ENCODE measurements at regions not wholly inside any gene's neighbourhood (a gene's known extent, or its start where the extent isn't known, plus 50 kb on each side); places are given as distances from the start of the nearest gene placed in this dataset.

DNA sequence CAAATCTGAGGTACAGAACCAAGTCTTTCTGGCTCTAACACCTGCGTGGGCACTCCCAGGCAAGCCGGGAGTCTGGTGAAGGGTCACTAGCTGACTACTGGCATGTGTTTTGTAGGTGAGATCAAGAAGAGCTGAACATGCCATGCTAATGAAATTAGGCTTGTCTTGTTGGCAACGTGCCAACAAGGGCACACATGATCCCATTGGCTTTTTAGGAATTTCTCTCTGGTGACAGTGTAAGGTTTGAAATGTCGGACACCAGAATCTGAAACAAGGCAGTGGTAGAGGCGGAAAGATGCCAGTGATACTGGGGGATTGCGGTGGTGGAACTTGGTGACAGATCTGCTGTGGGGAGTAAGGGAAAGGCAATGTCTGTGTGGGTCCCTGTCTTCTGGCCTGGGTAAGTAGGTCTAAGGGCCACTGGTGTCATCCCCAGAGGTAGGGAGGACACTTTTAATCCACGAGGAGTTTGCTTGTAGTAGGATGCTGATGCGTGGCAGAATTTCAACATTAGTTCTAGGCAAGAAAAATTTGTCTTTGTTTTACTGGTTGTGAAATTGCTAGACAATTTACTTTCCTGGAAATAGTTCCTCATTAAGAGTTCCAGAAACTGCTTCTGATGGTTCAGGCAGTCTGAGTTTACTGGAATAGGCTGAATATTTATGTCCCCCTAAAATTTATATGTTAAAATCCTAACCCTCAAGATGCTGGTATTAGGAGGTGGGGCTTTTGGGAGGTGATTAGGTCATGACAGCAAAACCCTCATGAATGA is 52.6 kb upstream of the ACMSD start:
- peaks cover 4% of the 10 kb centered on the region for H3K27me3 Mint-ChIP-seq (ENCODE audit: low read depth)
- peaks cover 0 to 4% of the 10 kb centered on the region in 2 experiments; a peak in 1 of 4 replicates for H3K4me1 Mint-ChIP-seq
- Histone ChIP-seq H3K23me2 (ENCODE audit: insufficient read length, low read depth, low read length, poor library complexity, severe bottlenecking) (no peaks in the 10 kb centered on the region), H2BK120ac (ENCODE audit: low read depth, low read length, poor library complexity, severe bottlenecking) (no peak overlapping the region), H3K23ac (ENCODE audit: insufficient read length, low read depth, low read length) (no peak overlapping the region), H3K9ac (ENCODE audit: extremely low read depth, insufficient read length, low read length) (no peak overlapping the region), H2BK5ac (ENCODE audit: insufficient read length, low read length) (no peak overlapping the region), H3K4ac (ENCODE audit: low read depth, low read length) (no peak overlapping the region), H2BK15ac (ENCODE audit: low read depth, low read length) (no peak overlapping the region), H3K14ac (ENCODE audit: insufficient read depth, low read length) (no peak overlapping the region), H4K5ac (ENCODE audit: insufficient read length, low read depth, low read length) (no peak overlapping the region), H3K4me2 (ENCODE audit: insufficient read depth, insufficient read length, low read length) (no peak overlapping the region), H4K91ac (ENCODE audit: insufficient read length, low read depth, low read length) (no peak overlapping the region), H4K8ac (replicated peaks; ENCODE audit: insufficient read length, low read depth, low read length) (no peak overlapping the region), H3K79me2 (ENCODE audit: insufficient read depth, low read length) (no peaks in the 10 kb centered on the region), H3K4me1 (ENCODE audit: insufficient read depth, low read length) (no peaks in the 10 kb centered on the region), H3K56ac (ENCODE audit: insufficient read length, low read depth, low read length) (no peak overlapping the region), H3K79me1 (ENCODE audit: insufficient read depth, low read depth, low read length, poor library complexity, severe bottlenecking) (no peaks in the 10 kb centered on the region), H3K9me3 (ENCODE audit: control insufficient read depth, low read depth, low read length) (no peaks in the 10 kb centered on the region), H4K20me1 (ENCODE audit: control insufficient read depth, insufficient read depth, insufficient read length) (no peaks in the 10 kb centered on the region), H2BK12ac (ENCODE audit: insufficient read length, low read depth, low read length) (no peak overlapping the region), H2AFZ (ENCODE audit: low read length) (no peak overlapping the region), H3K27me3 (ENCODE audit: insufficient read depth, low read length) (no peaks in the 10 kb centered on the region), H3K27ac (ENCODE audit: insufficient read length, low read depth, low read length) (no peak overlapping the region), H3K18ac (ENCODE audit: insufficient read length, low read depth, low read length) (no peak overlapping the region), H2AK5ac (ENCODE audit: insufficient read length, low read length) (no peak overlapping the region), H3T11ph (ENCODE audit: low read length) (no peak overlapping the region), H2BK20ac (ENCODE audit: low read depth, low read length, poor library complexity, severe bottlenecking) (no peak overlapping the region)
- no peak overlapping the region for H3K4me3 Mint-ChIP-seq
- H3K27ac Mint-ChIP-seq: no peak overlapping the region
- H3K36me3 Mint-ChIP-seq (ENCODE audit: insufficient read depth in 1 of 3, low read depth in 3 of 3): no peaks in the 10 kb centered on the region
- H3K9me3 Mint-ChIP-seq: no peaks in the 10 kb centered on the region; a peak in 1 of 5 replicates
- no peak for DNase-seq
- TF ChIP-seq CTCF (conservative IDR thresholded peaks at IDR 0.05): no peak
- WGBS (ENCODE audit: extremely low coverage, insufficient read length, low lambda C conversion rate): no CpG with 5 or more reads among the region's 8 CpGs

Measured in H9 (cell line).